Sigmoid colon (tissue), 4 donors: ENCODE measurements at regions not wholly inside any gene's neighbourhood (a gene's known extent, or its start where the extent isn't known, plus 50 kb on each side); places are given as distances from the start of the nearest gene placed in this dataset.

Experiments used
- CTCF ChIP-seq, 4 experiments: fragments of 450-650 bp in 3 of 4; fragments of 200-600 bp in 1 of 4; IDR thresholded peaks; one replicate each; pipeline ENCODE4 v1.5.1; 2016 to 2019; ENCODE audit warnings: antibody characterized with exemption in 4 of 4, mild to moderate bottlenecking in 3 of 4, moderate library complexity in 2 of 4
- EP300 ChIP-seq, 4 donors: sonication (generic); formaldehyde crosslinking; IDR thresholded peaks; one replicate each; pipeline ENCODE4 v1.6.1; 2017; ENCODE audit warnings: antibody characterized with exemption in 4 of 4

DNA sequence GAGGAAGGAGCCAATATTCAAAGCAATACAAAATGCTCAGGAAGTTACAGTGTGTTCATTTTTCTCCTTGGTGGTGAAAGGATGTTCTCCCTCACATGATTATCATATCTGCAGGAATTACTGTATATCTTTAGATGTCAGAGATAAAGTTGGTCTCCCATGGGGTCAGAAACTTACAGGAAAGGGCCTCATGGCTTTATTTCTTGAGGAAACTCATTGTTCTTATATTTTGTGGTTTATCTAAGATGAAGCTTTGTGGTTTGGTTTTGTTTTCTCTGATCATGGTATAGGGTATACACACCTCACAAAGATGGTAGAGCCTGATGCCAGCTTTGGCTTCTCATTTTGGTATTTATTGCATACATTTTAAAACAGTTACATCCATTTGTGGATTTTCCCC lies 100.5 kb upstream of the STXBP5 start:
- no peak for TF ChIP-seq CTCF (IDR thresholded peaks at IDR 0.05)
- no peak for TF ChIP-seq EP300 (IDR thresholded peaks at IDR 0.05)
